Fibroblast of peridontal ligament (primary cell): ENCODE measurements at regions not wholly inside any gene's neighbourhood (a gene's known extent, or its start where the extent isn't known, plus 50 kb on each side); places are given as distances from the start of the nearest gene placed in this dataset.

ENCODE experiments used
- DNase-seq: peaks from one replicate; pipeline ENCODE4 v3.0.0-alpha.2; 2010; ENCODE audit errors: extremely low read depth

- no peak for DNase-seq
These were observed 108.6 kb upstream of the PDE1C start for GRCh38 chr7:32178677-32179366.

GRCh38 chr7:32177232-32177631 is 107.0 kb upstream of the PDE1C start:
- DNase-seq = no peak

GRCh38 chr7:32175099-32175498 is 104.9 kb upstream of the PDE1C start:
- no peak for DNase-seq

- DNase-seq = no peak
These were observed 101.0 kb upstream of the PDE1C start for GRCh38 chr7:32171248-32171647.

GRCh38 chr7:32170838-32171237 is 100.6 kb upstream of the PDE1C start:
- DNase-seq = no peak

GRCh38 chr7:32169228-32169627 is 99.0 kb upstream of the PDE1C start:
- DNase-seq = no peak

GRCh38 chr7:32167815-32168214 is 97.6 kb upstream of the PDE1C start:
- DNase-seq = no peak

GRCh38 chr7:32167256-32167655 is 97.0 kb upstream of the PDE1C start:
- DNase-seq = no peak

GRCh38 chr7:32164341-32164996 is 94.3 kb upstream of the PDE1C start:
- peak; percentile 66 for DNase-seq

- DNase-seq = peak; percentile 68
These were observed 93.7 kb upstream of the PDE1C start for GRCh38 chr7:32163896-32164295.

GRCh38 chr7:32163141-32163806 is 93.1 kb upstream of the PDE1C start:
- DNase-seq = peak; percentile 92

GRCh38 chr7:32161708-32162107 is 91.5 kb upstream of the PDE1C start:
- DNase-seq = peak; percentile 64

GRCh38 chr7:32158751-32159745 is 88.8 kb upstream of the PDE1C start:
- DNase-seq = no peak

- DNase-seq = peak; percentile 14
These were observed 87.9 kb upstream of the PDE1C start for GRCh38 chr7:32158076-32158475.

- DNase-seq = no peak
These were observed 85.5 kb upstream of the PDE1C start for GRCh38 chr7:32155712-32156111.

- peak; percentile 50 for DNase-seq
These were observed 84.6 kb upstream of the PDE1C start for GRCh38 chr7:32154797-32155196.

- DNase-seq = no peak
These were observed 82.8 kb upstream of the PDE1C start for GRCh38 chr7:32153006-32153405.

GRCh38 chr7:32152576-32152975 is 82.4 kb upstream of the PDE1C start:
- DNase-seq = no peak

GRCh38 chr7:32150589-32150988 is 80.4 kb upstream of the PDE1C start:
- no peak for DNase-seq

GRCh38 chr7:32150039-32150438 is 79.8 kb upstream of the PDE1C start:
- DNase-seq = no peak

GRCh38 chr7:32147546-32148268 is 77.5 kb upstream of the PDE1C start:
- peak; percentile 57 for DNase-seq
